ENCODE measurements at regions not wholly inside any gene's neighbourhood (a gene's known extent, or its start where the extent isn't known, plus 50 kb on each side); places are given as distances from the start of the nearest gene placed in this dataset.

- DNase-seq = no peak
- H2AFZ ChIP-seq = no peak overlapping the region
- no peaks in the 10 kb centered on the region for H3K9me2 ChIP-seq (ENCODE audit: insufficient read depth)
- no peaks in the 10 kb centered on the region for H3K9me3 ChIP-seq (ENCODE audit: insufficient read depth, low read depth)
- no peak overlapping the region for H3K4me2 ChIP-seq
- no peaks in the 10 kb centered on the region for H3K4me1 ChIP-seq (replicated peaks; ENCODE audit: insufficient read depth)
- intact Hi-C loops (cut with micrococcal nuclease; ENCODE audit: unreplicated experiment) = no loop called here
- H3F3A ChIP-seq (ENCODE audit: insufficient read depth, low read depth) = no peaks in the 10 kb centered on the region
- ChIA-PET CTCF (no interaction called here), POLR2A (ENCODE audit: unreplicated experiment) (no interaction called here)
- H3K79me2 ChIP-seq (ENCODE audit: low read depth) = no peaks in the 10 kb centered on the region
- BruUV-seq (replicated peaks) = no TSS peak
- H3K27ac ChIP-seq = no peak overlapping the region
- no peak for TF ChIP-seq EZH2 (IDR thresholded peaks at IDR 0.05; ENCODE audit: low read depth)
- no peak for TF ChIP-seq CTCF (conservative IDR thresholded peaks at IDR 0.05)
- H4K20me1 ChIP-seq (ENCODE audit: insufficient read depth) = no peaks in the 10 kb centered on the region
- no peaks in the 10 kb centered on the region for H3K36me3 ChIP-seq (ENCODE audit: low read depth)
- no peaks in the 10 kb centered on the region for H3K27me3 ChIP-seq (ENCODE audit: insufficient read depth, low read depth)
- no peak overlapping the region for H3K4me3 ChIP-seq
Measured at GRCh38 chr4:27412613-27413012, 552.0 kb downstream of the STIM2 start.

- ChIA-PET POLR2A (ENCODE audit: unreplicated experiment) (no interaction called here), CTCF (no interaction called here)
- Histone ChIP-seq H3K4me2 (no peak overlapping the region), H3K27ac (no peak overlapping the region), H3K79me2 (ENCODE audit: low read depth) (no peaks in the 10 kb centered on the region), H2AFZ (no peak overlapping the region), H3K36me3 (ENCODE audit: low read depth) (no peaks in the 10 kb centered on the region), H4K20me1 (ENCODE audit: insufficient read depth) (no peaks in the 10 kb centered on the region), H3K9me3 (ENCODE audit: insufficient read depth, low read depth) (no peaks in the 10 kb centered on the region), H3F3A (ENCODE audit: insufficient read depth, low read depth) (no peaks in the 10 kb centered on the region), H3K9me2 (ENCODE audit: insufficient read depth) (no peaks in the 10 kb centered on the region), H3K4me1 (replicated peaks; ENCODE audit: insufficient read depth) (no peaks in the 10 kb centered on the region), H3K27me3 (ENCODE audit: insufficient read depth, low read depth) (no peaks in the 10 kb centered on the region), H3K4me3 (no peak overlapping the region)
- no peak for DNase-seq
- no TSS peak for BruUV-seq (replicated peaks)
- intact Hi-C loops (cut with micrococcal nuclease; ENCODE audit: unreplicated experiment) = no loop called here
- TF ChIP-seq CTCF (conservative IDR thresholded peaks at IDR 0.05) = no peak
- no peak for TF ChIP-seq EZH2 (IDR thresholded peaks at IDR 0.05; ENCODE audit: low read depth)
Measured at GRCh38 chr4:27414887-27415731, 554.5 kb downstream of the STIM2 start.

- H3K27ac ChIP-seq = no peak overlapping the region
- H2AFZ ChIP-seq = no peak overlapping the region
- H3K79me2 ChIP-seq (ENCODE audit: low read depth) = no peaks in the 10 kb centered on the region
- no peaks in the 10 kb centered on the region for H3K27me3 ChIP-seq (ENCODE audit: insufficient read depth, low read depth)
- H3K4me1 ChIP-seq (replicated peaks; ENCODE audit: insufficient read depth) = no peaks in the 10 kb centered on the region
- H3K4me3 ChIP-seq = no peak overlapping the region
- no peaks in the 10 kb centered on the region for H3K9me3 ChIP-seq (ENCODE audit: insufficient read depth, low read depth)
- POLR2A ChIA-PET (ENCODE audit: unreplicated experiment) = no interaction called here
- TF ChIP-seq CTCF (conservative IDR thresholded peaks at IDR 0.05) (no peak), EZH2 (IDR thresholded peaks at IDR 0.05; ENCODE audit: low read depth) (no peak)
- no peaks in the 10 kb centered on the region for H3F3A ChIP-seq (ENCODE audit: insufficient read depth, low read depth)
- no peak for DNase-seq
- no peaks in the 10 kb centered on the region for H4K20me1 ChIP-seq (ENCODE audit: insufficient read depth)
- intact Hi-C loops (cut with micrococcal nuclease; ENCODE audit: unreplicated experiment) = loop anchor here (10.0 kb wide), 1 partner anchor 166 kb away; no protein-coding TSS in a partner anchor
- BruUV-seq (replicated peaks) = no TSS peak
- no peaks in the 10 kb centered on the region; the same call in 1 of the 2 replicates for H3K9me2 ChIP-seq (ENCODE audit: insufficient read depth)
- no peaks in the 10 kb centered on the region for H3K36me3 ChIP-seq (ENCODE audit: low read depth)
- CTCF ChIA-PET = no interaction called here
- no peak overlapping the region for H3K4me2 ChIP-seq
Measured at GRCh38 chr4:27428661-27429060, 568.0 kb downstream of the STIM2 start.
